NOMO-1 treated with dmso at 0.1 percent for 144 hours (cell line): ENCODE measurements at regions not wholly inside any gene's neighbourhood (a gene's known extent, or its start where the extent isn't known, plus 50 kb on each side); places are given as distances from the start of the nearest gene placed in this dataset.

ENCODE experiments used
- DNase-seq: peaks from one replicate; lab custom pipeline; 2025; ENCODE audit not compliant: unreplicated experiment; lab: John Stamatoyannopoulos, UW

DNA sequence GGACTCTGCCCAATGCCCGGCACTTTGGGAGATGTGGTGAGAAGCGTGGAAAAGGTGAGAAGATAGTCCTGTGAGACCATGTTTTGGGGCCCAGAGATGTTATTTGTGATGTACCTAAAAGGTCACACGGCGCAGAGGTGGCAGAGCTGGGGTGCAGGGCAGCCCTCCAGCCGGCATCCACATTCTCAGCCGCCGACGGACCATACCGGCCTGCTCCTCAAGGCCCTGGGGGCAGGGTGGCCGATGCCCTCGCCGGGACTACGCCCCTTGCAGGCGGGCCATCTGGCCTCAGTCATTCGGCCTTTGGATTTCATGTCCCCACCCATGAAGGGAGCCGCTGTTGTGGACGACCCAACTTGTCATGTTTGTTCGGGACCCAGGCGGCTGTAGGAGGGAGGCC lies 131.4 kb upstream of the GSE1 start:
- no peak for DNase-seq

DNA sequence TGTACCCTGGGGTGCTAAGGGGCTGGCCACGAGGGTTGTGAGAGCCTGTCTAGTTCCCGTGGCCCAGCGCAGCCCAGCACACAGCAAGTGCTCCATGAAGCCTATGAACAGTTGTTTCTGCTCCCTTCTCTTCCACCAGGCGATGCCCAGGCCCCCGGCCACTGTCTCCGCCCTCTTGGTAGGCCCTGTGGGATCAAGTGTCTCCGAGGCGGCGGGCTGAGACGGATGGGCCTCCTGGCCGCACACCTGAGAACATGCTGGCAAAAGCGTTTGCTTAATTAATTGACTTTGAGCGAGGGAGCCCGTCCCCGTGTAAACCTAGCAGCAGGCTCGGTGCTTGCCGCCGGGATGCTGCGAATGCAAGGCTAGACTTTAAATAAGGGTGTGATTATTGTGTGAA lies 129.7 kb upstream of the GSE1 start:
- no peak for DNase-seq

DNA sequence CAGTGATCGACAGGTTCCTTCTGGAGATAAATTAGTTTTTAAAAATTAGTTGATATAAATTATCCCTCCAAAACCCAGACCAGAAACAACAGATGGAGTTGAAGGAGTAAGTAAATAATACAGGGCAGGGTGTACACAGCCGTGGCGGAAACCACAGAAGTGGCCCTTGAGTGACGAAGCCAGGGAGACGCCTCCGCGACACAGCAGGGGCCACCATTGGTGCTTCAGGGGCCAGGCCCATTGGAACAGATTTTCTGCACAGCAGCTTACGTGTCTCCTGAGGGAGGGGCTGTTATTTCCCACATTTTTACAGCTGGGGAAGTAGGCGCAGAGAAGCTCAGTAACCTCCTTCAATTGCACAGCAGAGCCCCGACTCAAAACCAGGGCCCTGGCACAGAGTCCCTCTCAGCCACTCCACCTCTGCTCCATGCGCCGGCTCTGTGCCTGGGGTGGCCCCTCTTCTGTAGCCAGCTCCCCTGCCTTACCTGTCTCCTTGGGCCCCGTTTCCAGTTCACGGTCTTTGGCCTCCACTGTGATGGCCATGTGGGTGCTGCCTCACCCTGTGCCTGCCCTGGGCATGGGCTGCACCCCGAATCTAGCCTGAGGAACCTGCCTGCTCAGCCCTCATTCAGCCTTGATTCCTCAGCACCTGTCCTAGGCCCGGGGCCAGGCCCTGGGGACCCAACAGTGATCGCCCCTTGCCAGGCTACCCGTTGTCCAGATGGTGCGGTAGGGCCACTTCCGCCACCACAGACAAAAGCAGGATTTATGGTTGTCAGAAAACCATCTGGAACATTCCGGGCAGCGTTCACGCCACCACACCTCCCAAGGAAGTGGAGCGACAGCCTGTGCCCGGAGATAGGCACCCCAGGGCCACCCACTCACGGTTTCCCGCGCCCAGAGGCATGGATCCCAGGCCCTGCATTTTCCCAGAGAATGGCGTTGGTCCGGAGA lies 128.5 kb upstream of the GSE1 start:
- no peak for DNase-seq

GRCh38 chr16:85485379-85485778 lies 127.7 kb upstream of the GSE1 start:
- no peak for DNase-seq

DNA sequence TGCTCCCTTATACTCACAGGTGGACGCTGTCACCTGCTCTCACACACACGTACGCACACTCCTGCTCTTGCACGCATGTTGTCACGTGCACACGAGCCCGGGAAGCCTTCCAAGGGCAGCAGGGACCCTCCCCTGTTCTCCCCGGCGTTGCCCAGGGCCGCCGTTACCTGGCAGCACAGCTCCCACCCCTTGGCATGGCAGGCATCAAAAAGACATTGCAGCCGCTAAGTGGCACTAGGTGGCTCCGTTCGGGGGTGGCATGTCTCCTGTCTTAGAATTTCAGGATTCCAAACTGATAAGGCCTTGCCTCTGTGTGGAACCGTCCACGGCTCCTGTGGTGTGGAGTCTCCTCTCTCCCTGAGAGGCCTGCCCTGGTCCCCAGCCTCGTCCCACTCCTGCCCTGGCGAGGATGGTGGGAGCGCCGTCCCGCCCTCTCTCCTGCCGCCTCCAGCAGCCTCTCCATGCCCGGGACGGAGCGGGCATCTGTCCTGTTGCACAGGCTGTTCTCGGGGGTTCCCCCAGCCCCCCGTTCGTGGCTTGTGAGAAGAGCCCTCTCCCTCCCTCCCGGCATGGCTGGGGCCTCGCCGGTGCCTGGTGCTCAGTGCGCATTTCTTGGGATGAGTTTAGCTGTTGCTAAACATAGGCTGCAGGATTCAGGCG lies 126.7 kb upstream of the GSE1 start:
- no peak for DNase-seq

DNA sequence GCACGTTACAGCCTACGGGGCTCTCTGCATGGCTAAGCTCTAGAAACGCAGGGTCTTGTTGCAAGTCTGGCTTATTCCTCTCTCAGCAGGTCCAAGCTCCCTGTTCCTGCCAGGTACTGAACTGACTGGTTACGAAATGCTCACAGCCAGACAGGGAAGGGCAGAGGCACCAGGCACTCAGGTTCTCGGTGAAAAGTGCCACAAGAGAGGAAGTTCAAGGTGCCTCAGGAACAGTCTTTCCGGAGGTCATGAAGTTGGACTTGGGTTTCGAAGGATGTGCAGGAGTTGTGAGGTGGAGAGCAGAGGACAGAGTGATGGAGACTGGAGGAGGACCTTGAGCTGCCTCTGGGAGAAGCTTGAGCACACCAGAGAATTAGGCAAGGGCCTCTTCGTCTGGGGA lies 124.7 kb upstream of the GSE1 start:
- no peak for DNase-seq

GRCh38 chr16:85490407-85491057 lies 122.6 kb upstream of the GSE1 start:
- no peak for DNase-seq

DNA sequence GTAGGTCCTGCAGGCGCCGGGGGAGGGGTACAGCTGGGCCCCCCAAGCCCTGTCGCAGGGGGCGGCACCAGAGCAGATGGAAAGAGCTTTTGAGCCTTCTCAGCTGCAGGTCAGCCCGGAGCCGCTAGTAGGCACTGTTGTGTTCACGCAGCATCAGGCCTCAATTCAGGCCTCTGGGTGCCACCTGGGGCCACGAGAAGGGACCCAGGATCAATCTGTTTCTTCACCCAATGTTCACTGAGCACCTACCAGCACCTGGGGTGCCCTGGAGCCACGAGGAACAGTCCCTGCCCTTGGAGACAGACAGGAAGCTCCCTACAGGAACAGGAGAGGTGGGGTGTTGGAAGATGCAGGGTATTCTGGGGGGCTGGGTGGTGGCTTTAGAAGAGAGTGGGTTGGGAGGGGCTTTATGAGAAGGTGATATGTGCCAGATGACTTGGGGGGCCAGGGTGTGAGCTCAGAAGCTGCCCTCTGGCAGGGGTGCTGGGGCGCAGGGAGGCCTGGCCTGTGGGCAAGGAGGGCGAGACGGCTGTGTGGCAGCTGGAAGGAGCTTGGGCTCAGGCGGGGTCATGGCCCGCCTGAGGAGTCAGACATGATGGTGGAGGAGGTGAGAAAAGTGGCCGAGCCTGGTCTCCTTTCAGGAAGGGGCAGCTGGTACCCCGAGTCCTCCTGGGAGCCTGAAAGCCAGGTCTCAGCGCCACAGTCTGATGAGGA lies 121.9 kb upstream of the GSE1 start:
- DNase-seq, result peak; percentile 45

DNA sequence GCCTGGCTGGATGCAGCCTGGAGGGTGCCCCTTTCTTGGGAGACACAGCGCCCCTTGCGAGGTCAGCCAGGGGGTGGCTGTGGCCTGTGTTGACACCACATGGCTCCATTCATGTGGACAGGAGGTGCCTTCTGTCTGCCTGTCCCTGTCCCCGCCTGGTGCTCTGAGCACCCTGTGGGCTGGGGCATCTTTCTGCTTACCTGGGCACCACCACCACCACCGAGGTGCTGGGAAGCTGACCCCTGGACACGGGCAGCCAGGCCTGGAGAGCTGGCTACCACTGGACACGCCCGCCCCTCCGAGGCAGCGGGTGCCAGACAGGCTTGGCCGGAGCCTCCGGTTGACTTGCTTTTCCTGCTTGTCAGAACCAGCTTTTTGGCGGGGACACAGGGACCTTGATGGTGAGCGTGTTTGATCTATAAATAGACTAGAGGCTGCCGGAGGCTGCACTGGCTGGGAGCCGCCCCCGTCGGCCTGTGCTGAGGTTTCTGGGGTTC lies 121.3 kb upstream of the GSE1 start:
- DNase-seq, result no peak

- DNase-seq, result no peak
Observed at GRCh38 chr16:85492295-85492864, 120.7 kb upstream of the GSE1 start.

GRCh38 chr16:85494315-85494714 lies 118.8 kb upstream of the GSE1 start:
- no peak for DNase-seq

DNA sequence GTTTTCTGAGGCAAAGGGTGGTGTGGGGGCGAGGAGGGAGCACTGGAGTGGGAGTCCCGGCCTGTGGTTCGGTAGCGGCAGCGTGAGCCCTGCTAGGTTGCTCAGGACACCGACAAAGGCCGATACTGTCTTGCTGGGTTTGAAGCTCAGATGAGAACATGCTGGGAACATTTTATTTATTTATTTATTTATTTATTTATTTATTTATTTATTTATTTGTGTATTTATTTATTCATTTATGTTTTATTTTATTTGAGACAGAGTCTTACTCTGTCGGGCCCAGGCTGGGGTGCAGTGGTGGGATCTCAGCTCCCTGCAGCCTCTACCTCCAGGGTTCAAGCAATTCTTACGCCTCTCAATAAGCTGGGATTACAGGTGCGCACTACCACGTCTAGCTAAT lies 117.9 kb upstream of the GSE1 start:
- DNase-seq, result no peak

DNA sequence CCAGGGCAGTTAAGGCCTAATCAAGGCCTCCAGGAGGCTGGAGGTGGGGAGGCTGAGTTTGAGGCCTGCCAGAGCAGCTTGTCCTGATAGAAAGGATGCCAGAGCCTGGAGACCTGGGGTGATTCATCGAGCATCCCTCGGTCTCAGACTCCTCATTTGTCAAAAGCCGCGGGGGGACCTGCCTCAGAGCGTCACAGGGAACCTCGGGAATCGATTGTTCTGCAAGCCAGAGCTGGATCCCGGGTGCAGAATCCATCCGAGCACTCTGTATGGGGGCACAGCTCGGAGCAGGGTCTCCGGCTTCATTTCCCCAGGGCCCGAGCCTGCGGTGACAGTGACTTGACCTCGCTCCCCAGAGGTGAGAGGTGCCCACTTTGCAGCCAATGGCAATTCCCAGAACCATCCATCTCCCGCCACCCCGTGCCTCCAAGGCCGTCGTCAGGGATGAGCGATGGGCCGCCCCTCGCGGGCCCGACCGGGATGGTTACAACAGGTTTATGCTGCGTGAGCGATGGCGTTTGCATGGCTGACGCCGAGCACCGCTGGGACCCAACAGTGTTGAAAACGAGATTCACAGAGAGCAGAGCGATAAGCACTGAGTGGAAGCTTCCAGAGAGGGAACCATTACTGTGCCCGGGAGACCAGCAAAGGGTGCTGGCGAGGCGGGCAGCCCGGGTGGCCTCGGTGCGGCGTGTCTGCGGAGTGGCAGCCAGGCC lies 117.1 kb upstream of the GSE1 start:
- DNase-seq, result no peak

DNA sequence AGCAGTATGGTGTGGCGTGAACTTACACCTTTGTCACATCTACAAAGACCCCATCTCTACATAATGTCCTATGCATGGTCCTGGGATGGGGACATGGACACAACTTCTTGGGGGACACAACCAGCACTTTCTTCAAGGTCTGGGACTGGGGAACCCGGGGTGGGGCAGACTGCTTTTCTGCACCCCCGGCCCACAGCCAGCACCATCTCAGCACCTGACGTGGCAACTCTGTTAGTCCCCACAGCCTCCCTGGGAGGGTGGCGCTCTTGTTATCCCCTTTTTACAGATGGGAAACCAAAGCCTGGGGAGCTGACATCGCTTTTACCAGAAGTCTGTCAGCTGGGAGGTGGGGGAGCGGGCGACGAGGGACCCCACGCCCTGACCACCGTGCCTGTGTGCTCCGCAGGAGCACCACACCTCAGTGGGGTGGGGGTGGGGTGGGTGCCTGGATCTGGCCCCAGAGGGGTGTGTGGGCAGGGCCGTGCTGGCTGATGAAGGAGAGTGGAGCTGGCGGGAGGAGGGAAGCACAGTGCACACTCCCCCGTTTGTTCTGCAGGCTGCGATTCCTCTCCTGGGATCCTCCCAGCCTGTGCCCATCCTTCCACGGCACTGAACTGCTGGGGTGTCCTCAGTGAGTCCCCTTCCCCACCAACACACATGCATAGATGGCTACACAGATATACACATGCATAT lies 115.4 kb upstream of the GSE1 start:
- DNase-seq, result no peak

- DNase-seq, result no peak
Observed at GRCh38 chr16:85498607-85499006, 114.5 kb upstream of the GSE1 start.

DNA sequence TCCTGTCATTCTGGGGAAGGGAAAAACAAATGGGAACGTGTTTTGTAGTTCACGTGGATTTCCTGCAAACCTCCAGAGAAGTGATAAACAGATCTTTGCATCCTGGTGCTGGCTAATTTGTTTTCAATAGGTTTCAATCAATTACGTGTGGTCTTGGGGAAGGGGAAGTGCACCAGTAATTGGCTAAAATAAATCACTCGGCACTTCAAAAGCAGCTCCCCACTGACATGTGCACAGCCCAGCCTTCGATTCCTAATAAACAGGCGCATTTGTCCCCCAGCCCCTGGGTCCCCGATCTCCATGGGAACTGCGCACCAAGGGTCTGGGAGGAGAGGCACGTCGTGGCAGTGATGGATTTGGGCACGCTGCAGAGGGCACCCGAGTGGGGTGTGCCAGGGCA lies 112.9 kb upstream of the GSE1 start:
- DNase-seq, result no peak

- DNase-seq, result no peak
Observed at GRCh38 chr16:85501900-85502299, 111.2 kb upstream of the GSE1 start.

GRCh38 chr16:85502357-85502756 lies 110.8 kb upstream of the GSE1 start:
- no peak for DNase-seq

DNA sequence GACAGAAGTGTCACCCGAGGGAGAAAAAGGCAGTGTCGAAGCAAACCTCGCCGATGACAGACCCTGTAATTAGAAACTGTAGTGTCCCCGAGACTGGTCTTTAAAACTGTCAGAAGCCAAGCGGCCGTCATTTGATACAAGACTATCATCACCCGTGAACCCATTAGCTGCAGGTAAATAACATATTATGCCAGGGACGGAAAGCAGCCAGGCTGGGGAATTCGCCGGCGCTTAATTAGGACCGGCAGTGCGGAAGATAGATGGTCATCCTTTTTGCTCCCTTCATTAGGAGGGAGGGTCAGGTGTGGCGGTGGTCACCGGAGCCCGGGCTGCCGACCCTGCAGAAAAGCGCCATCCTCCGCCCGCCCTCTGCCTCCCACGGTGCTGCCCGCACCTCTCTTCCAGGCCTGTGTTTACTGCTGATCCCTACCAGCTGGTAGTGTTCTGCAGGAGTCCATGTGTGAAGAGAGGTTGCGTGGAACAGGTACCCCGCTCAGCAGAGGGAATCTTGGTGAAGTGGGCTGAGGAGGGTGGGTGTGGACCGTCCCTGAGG lies 109.4 kb upstream of the GSE1 start:
- DNase-seq, result no peak
